ENCODE measurements at regions not wholly inside any gene's neighbourhood (a gene's known extent, or its start where the extent isn't known, plus 50 kb on each side); places are given as distances from the start of the nearest gene placed in this dataset.
"Not testable (repeated sequence)": the region's sequence is repeated elsewhere in the genome, so short reads cannot be mapped to it uniquely, and the experiment has no call there.

DNA sequence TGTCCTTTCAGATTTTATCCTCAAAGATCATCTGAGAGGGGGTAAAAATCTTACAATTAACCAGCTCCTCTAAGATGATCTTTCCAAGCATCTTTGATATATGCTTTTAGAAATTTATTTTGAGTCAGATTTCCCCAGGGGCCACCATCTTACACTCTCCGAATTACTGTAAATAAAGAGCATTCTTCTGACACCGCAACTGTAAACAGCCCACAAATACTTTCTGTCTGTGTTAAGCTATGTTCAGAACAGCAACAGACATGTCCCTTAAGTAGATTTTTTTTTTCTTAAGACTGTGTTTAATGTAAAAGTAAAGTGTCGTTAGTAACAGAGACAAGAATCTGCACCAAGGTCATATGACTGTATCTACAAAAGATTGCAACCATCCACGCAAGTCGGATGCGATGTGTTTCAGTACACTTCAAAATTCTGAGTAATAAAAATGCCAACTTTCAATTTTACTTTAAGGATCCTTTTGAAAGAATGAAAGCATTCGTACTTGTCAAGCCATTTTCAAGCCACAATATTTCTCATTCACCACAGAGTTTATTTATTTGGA is 159.0 kb upstream of the KCNH8 start:
- no peak overlapping the region for H3K27ac ChIP-seq
- TF ChIP-seq CTCF (IDR thresholded peaks at IDR 0.05): no peak
- no peak for TF ChIP-seq ZFX (IDR thresholded peaks at IDR 0.05; ENCODE audit: borderline replicate concordance)

- peak overlapping the region; percentile 33; the same call in 1 of the 2 replicates for H3K27ac ChIP-seq
- TF ChIP-seq CTCF (IDR thresholded peaks at IDR 0.05) (peak; percentile 79), ZFX (IDR thresholded peaks at IDR 0.05; ENCODE audit: borderline replicate concordance) (no peak)
Measured at GRCh38 chr3:18988614-18989229, 159.6 kb upstream of the KCNH8 start.

- peak overlapping the region; percentile 33; the same call in 1 of the 2 replicates for H3K27ac ChIP-seq
- TF ChIP-seq CTCF (IDR thresholded peaks at IDR 0.05) (no peak), ZFX (IDR thresholded peaks at IDR 0.05; ENCODE audit: borderline replicate concordance) (no peak)
Measured at GRCh38 chr3:18987862-18988447, 160.4 kb upstream of the KCNH8 start.

- no peak overlapping the region for H3K27ac ChIP-seq
- TF ChIP-seq CTCF (IDR thresholded peaks at IDR 0.05): no peak
- no peak for TF ChIP-seq ZFX (IDR thresholded peaks at IDR 0.05; ENCODE audit: borderline replicate concordance)
Measured at GRCh38 chr3:18987070-18987469, 161.2 kb upstream of the KCNH8 start.

- TF ChIP-seq ZFX (IDR thresholded peaks at IDR 0.05; ENCODE audit: borderline replicate concordance) (no peak), CTCF (IDR thresholded peaks at IDR 0.05) (no peak)
- no peak overlapping the region for H3K27ac ChIP-seq
Measured at GRCh38 chr3:18982920-18983319, 165.4 kb upstream of the KCNH8 start.

DNA sequence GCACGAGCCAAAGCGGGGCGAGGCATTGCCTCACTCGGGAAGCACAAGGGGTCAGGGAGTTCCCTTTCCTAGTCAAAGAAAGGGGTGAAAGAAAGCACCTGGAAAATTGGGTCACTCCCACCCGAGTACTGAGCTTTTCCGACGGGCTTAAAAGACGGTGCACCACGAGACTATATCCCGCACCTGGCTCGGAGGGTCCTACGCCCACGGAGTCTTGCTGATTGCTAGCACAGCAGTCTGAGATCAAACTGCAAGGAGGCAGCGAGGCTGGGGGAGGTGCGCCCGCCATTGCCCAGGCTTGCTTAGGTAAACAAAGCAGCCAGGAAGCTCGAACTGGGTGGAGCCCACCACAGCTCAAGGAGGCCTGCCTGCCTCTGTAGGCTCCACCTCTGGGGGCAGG is 172.2 kb upstream of the KCNH8 start:
- not testable (repeated sequence) for H3K27ac ChIP-seq

- TF ChIP-seq ZFX (IDR thresholded peaks at IDR 0.05; ENCODE audit: borderline replicate concordance): no peak
- TF ChIP-seq CTCF (IDR thresholded peaks at IDR 0.05): no peak
- no peak overlapping the region for H3K27ac ChIP-seq
Measured at GRCh38 chr3:18968120-18968519, 180.2 kb upstream of the KCNH8 start.
